ENCODE measurements at regions not wholly inside any gene's neighbourhood (a gene's known extent, or its start where the extent isn't known, plus 50 kb on each side); places are given as distances from the start of the nearest gene placed in this dataset.

GRCh38 chr7:101731502-101732084 lies 85.8 kb upstream of the CUX1 start:
- 75 to 87% (median 82%) methylated on average over 11 of the region's 11 CpGs for WGBS, 5 donors
- Histone ChIP-seq H3K36me3 (no peaks in the 10 kb centered on the region), H3K27me3 (no peaks in the 10 kb centered on the region), H3K27ac (no peak overlapping the region), H3K4me1 (peaks cover 0 to 34% (median 18%) of the 10 kb centered on the region in 4 donors), H3K4me3 (no peak overlapping the region), H3K9me3 (no peaks in the 10 kb centered on the region)
- no peak for DNase-seq
- TF ChIP-seq EP300 (IDR thresholded peaks at IDR 0.05) (no peak), POLR2A (IDR thresholded peaks at IDR 0.05) (no peak), CTCF (IDR thresholded peaks at IDR 0.05) (no peak), POLR2AphosphoS5 (IDR thresholded peaks at IDR 0.05) (no peak)
- intact Hi-C loops (cut with DNase I; ENCODE audit: low total_unique reads), result no loop called here

- peak overlapping the region in 4 of 5 donors; percentile 1 to 69 (median 62) for H3K27ac ChIP-seq
- H3K4me1 ChIP-seq, result peaks cover 0 to 27% (median 18%) of the 10 kb centered on the region in 4 donors
- H3K4me3 ChIP-seq, result peak overlapping the region; percentile 28 to 36 (median 31)
- no peaks in the 10 kb centered on the region for H3K27me3 ChIP-seq
- 15 to 29% (median 25%) methylated on average over 18 to 24 of the region's 24 CpGs for WGBS, 5 donors
- TF ChIP-seq EP300 (IDR thresholded peaks at IDR 0.05) (no peak), POLR2AphosphoS5 (IDR thresholded peaks at IDR 0.05) (no peak), CTCF (IDR thresholded peaks at IDR 0.05) (no peak), POLR2A (IDR thresholded peaks at IDR 0.05) (no peak)
- intact Hi-C loops (cut with DNase I; ENCODE audit: low total_unique reads), result no loop called here
- DNase-seq, result peak; percentile 66 to 88
- no peaks in the 10 kb centered on the region for H3K9me3 ChIP-seq
- H3K36me3 ChIP-seq, result no peaks in the 10 kb centered on the region
Measured at GRCh38 chr7:101733713-101734475, 83.5 kb upstream of the CUX1 start.

- Histone ChIP-seq H3K9me3 (no peaks in the 10 kb centered on the region), H3K27ac (no peak overlapping the region), H3K36me3 (no peaks in the 10 kb centered on the region), H3K4me1 (peaks cover 0 to 35% (median 15%) of the 10 kb centered on the region in 4 donors), H3K27me3 (no peaks in the 10 kb centered on the region), H3K4me3 (no peak overlapping the region)
- DNase-seq, result no peak
- 54 to 83% (median 72%) methylated on average over 3 of the region's 3 CpGs for WGBS, 5 donors
- intact Hi-C loops (cut with DNase I; ENCODE audit: low total_unique reads), result no loop called here
- TF ChIP-seq CTCF (IDR thresholded peaks at IDR 0.05), result no peak
- TF ChIP-seq EP300 (IDR thresholded peaks at IDR 0.05), result no peak
Measured at GRCh38 chr7:101736084-101736483, 81.3 kb upstream of the CUX1 start.

- no peaks in the 10 kb centered on the region for H3K9me3 ChIP-seq
- peaks cover 0 to 15% (median 0%) of the 10 kb centered on the region in 3 donors for H3K27me3 ChIP-seq
- WGBS, 5 donors, result 76 to 85% (median 81%) methylated on average over 5 of the region's 5 CpGs
- H3K27ac ChIP-seq, result no peak overlapping the region
- no peak for TF ChIP-seq POLR2A (IDR thresholded peaks at IDR 0.05)
- no peak for TF ChIP-seq POLR2AphosphoS5 (IDR thresholded peaks at IDR 0.05)
- TF ChIP-seq EP300 (IDR thresholded peaks at IDR 0.05), result no peak
- no peak for TF ChIP-seq CTCF (IDR thresholded peaks at IDR 0.05)
- no peaks in the 10 kb centered on the region for H3K36me3 ChIP-seq
- DNase-seq, result peak in 1 of 2 donors; percentile 53
- intact Hi-C loops (cut with DNase I; ENCODE audit: low total_unique reads), result loop anchor here (10.0 kb wide), 1 partner anchor 45 kb away; no protein-coding TSS in a partner anchor
- H3K4me3 ChIP-seq, result no peak overlapping the region
- peaks cover 5 to 42% (median 15%) of the 10 kb centered on the region in 4 donors for H3K4me1 ChIP-seq
Measured at GRCh38 chr7:101739775-101740398, 77.5 kb upstream of the CUX1 start.
